Tibial nerve (tissue), 3 donors: ENCODE measurements at regions not wholly inside any gene's neighbourhood (a gene's known extent, or its start where the extent isn't known, plus 50 kb on each side); places are given as distances from the start of the nearest gene placed in this dataset.

Experiments used
- POLR2A ChIP-seq, 2 donors: fragments of 450-650 bp; IDR thresholded peaks; one replicate each; pipeline ENCODE4 v1.6.1; 2017; ENCODE audit warnings: antibody characterized with exemption in 2 of 2, mild to moderate bottlenecking in 2 of 2, moderate library complexity in 2 of 2
- TF ChIP-seq, protein P1 (sequence below), 5 experiments: fragments of 200-600 bp in 3 of 5; fragments of 450-650 bp in 2 of 5; sonication (generic) in 3 of 5; IDR thresholded peaks; one replicate each; pipeline ENCODE4 v1.5.1; 2016 to 2019; ENCODE audit warnings: antibody characterized with exemption in 5 of 5, mild to moderate bottlenecking in 3 of 5, moderate library complexity in 2 of 5

DNA sequence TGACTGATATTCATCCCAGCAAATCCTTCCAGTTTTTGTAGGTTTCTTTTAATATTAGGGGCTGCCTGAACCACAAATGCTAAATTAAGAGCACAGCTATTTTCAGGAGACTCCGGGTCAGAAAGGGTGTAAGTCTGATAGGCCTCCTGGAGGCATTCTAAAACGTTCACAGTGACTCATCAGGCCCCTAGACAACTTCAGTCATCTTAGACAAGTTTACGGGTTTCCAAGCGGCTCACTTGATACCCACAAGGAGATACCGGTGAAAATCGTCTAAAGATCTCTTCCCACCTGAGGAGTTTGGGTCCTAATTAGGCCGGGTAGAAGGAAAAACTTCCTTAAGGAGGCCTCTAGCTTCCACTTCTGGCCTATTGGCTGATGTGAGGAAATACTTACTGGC, 342.7 kb upstream of the USP9Y start:
- TF ChIP-seq, protein P1, sequence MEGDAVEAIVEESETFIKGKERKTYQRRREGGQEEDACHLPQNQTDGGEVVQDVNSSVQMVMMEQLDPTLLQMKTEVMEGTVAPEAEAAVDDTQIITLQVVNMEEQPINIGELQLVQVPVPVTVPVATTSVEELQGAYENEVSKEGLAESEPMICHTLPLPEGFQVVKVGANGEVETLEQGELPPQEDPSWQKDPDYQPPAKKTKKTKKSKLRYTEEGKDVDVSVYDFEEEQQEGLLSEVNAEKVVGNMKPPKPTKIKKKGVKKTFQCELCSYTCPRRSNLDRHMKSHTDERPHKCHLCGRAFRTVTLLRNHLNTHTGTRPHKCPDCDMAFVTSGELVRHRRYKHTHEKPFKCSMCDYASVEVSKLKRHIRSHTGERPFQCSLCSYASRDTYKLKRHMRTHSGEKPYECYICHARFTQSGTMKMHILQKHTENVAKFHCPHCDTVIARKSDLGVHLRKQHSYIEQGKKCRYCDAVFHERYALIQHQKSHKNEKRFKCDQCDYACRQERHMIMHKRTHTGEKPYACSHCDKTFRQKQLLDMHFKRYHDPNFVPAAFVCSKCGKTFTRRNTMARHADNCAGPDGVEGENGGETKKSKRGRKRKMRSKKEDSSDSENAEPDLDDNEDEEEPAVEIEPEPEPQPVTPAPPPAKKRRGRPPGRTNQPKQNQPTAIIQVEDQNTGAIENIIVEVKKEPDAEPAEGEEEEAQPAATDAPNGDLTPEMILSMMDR (IDR thresholded peaks at IDR 0.05), result no peak
- no peak for TF ChIP-seq POLR2A (IDR thresholded peaks at IDR 0.05)
